ENCODE measurements at regions not wholly inside any gene's neighbourhood (a gene's known extent, or its start where the extent isn't known, plus 50 kb on each side); places are given as distances from the start of the nearest gene placed in this dataset.
A peak's percentile ranks its signal among the peaks of the same experiment; 100 is the strongest.

- Histone ChIP-seq H3K9me3 (ENCODE audit: control insufficient read depth, insufficient read depth, low read length) (peaks cover 3% of the 10 kb centered on the region), H3K27ac (ENCODE audit: low read depth, low read length) (no peak overlapping the region), H3K4me1 (ENCODE audit: control insufficient read depth, insufficient read depth, low read length) (no peaks in the 10 kb centered on the region), H3K36me3 (ENCODE audit: control insufficient read depth, insufficient read depth, low read length) (no peaks in the 10 kb centered on the region), H3K27me3 (ENCODE audit: control insufficient read depth, insufficient read depth, low read length) (no peaks in the 10 kb centered on the region), H3K4me3 (ENCODE audit: low read depth, low read length) (no peak overlapping the region)
- WGBS (ENCODE audit: insufficient coverage), result 86% methylated on average over 1 of the region's 2 CpGs
- peak in 1 of 6 donors; percentile 10 for DNase-seq (ENCODE audit: low read depth in 4 of 6, low spot score in 6 of 6)
Observed at GRCh38 chr10:107340326-107340725, 175.8 kb upstream of the SORCS1 start.

- H3K4me1 ChIP-seq (ENCODE audit: control insufficient read depth, insufficient read depth, low read length), result no peaks in the 10 kb centered on the region
- no peaks in the 10 kb centered on the region for H3K36me3 ChIP-seq (ENCODE audit: control insufficient read depth, insufficient read depth, low read length)
- WGBS (ENCODE audit: insufficient coverage), result 90% methylated on average over 3 of the region's 5 CpGs
- no peaks in the 10 kb centered on the region for H3K9me3 ChIP-seq (ENCODE audit: control insufficient read depth, insufficient read depth, low read length)
- no peaks in the 10 kb centered on the region for H3K27me3 ChIP-seq (ENCODE audit: control insufficient read depth, insufficient read depth, low read length)
- no peak overlapping the region for H3K27ac ChIP-seq (ENCODE audit: low read depth, low read length)
- H3K4me3 ChIP-seq (ENCODE audit: low read depth, low read length), result no peak overlapping the region
- no peak for DNase-seq (ENCODE audit: low read depth in 4 of 6, low spot score in 6 of 6)
Observed at GRCh38 chr10:107336061-107336460, 171.6 kb upstream of the SORCS1 start.

GRCh38 chr10:107317592-107317991, 153.1 kb upstream of the SORCS1 start:
- no CpG with 5 or more reads among the region's 1 CpG for WGBS (ENCODE audit: insufficient coverage)
- Histone ChIP-seq H3K27ac (ENCODE audit: low read depth, low read length) (no peak overlapping the region), H3K4me3 (ENCODE audit: low read depth, low read length) (no peak overlapping the region), H3K4me1 (ENCODE audit: control insufficient read depth, insufficient read depth, low read length) (no peaks in the 10 kb centered on the region), H3K9me3 (ENCODE audit: control insufficient read depth, insufficient read depth, low read length) (no peaks in the 10 kb centered on the region), H3K27me3 (ENCODE audit: control insufficient read depth, insufficient read depth, low read length) (no peaks in the 10 kb centered on the region), H3K36me3 (ENCODE audit: control insufficient read depth, insufficient read depth, low read length) (no peaks in the 10 kb centered on the region)
- no peak for DNase-seq (ENCODE audit: low read depth in 4 of 6, low spot score in 6 of 6)

- no peak overlapping the region for H3K4me3 ChIP-seq (ENCODE audit: low read depth, low read length)
- H3K9me3 ChIP-seq (ENCODE audit: control insufficient read depth, insufficient read depth, low read length), result no peaks in the 10 kb centered on the region
- no peaks in the 10 kb centered on the region for H3K27me3 ChIP-seq (ENCODE audit: control insufficient read depth, insufficient read depth, low read length)
- DNase-seq (ENCODE audit: low read depth in 4 of 6, low spot score in 6 of 6), result peak in 1 of 6 donors; percentile 35
- no CpG with 5 or more reads among the region's 2 CpGs for WGBS (ENCODE audit: insufficient coverage)
- H3K36me3 ChIP-seq (ENCODE audit: control insufficient read depth, insufficient read depth, low read length), result no peaks in the 10 kb centered on the region
- H3K27ac ChIP-seq (ENCODE audit: low read depth, low read length), result no peak overlapping the region
- no peaks in the 10 kb centered on the region for H3K4me1 ChIP-seq (ENCODE audit: control insufficient read depth, insufficient read depth, low read length)
Observed at GRCh38 chr10:107303203-107303602, 138.7 kb upstream of the SORCS1 start.

- no peaks in the 10 kb centered on the region for H3K9me3 ChIP-seq (ENCODE audit: control insufficient read depth, insufficient read depth, low read length)
- H3K4me1 ChIP-seq (ENCODE audit: control insufficient read depth, insufficient read depth, low read length), result no peaks in the 10 kb centered on the region
- H3K27me3 ChIP-seq (ENCODE audit: control insufficient read depth, insufficient read depth, low read length), result no peaks in the 10 kb centered on the region
- 86% methylated on average over 1 of the region's 2 CpGs for WGBS (ENCODE audit: insufficient coverage)
- peak in 1 of 6 donors; percentile 63 for DNase-seq (ENCODE audit: low read depth in 4 of 6, low spot score in 6 of 6)
- no peak overlapping the region for H3K27ac ChIP-seq (ENCODE audit: low read depth, low read length)
- no peaks in the 10 kb centered on the region for H3K36me3 ChIP-seq (ENCODE audit: control insufficient read depth, insufficient read depth, low read length)
- no peak overlapping the region for H3K4me3 ChIP-seq (ENCODE audit: low read depth, low read length)
Observed at GRCh38 chr10:107299606-107300005, 135.1 kb upstream of the SORCS1 start.

GRCh38 chr10:107284187-107284586, 119.7 kb upstream of the SORCS1 start:
- DNase-seq (ENCODE audit: low read depth in 4 of 6, low spot score in 6 of 6), result no peak
- no peaks in the 10 kb centered on the region for H3K4me1 ChIP-seq (ENCODE audit: control insufficient read depth, insufficient read depth, low read length)
- H3K27ac ChIP-seq (ENCODE audit: low read depth, low read length), result no peak overlapping the region
- no peaks in the 10 kb centered on the region for H3K36me3 ChIP-seq (ENCODE audit: control insufficient read depth, insufficient read depth, low read length)
- no peaks in the 10 kb centered on the region for H3K27me3 ChIP-seq (ENCODE audit: control insufficient read depth, insufficient read depth, low read length)
- H3K4me3 ChIP-seq (ENCODE audit: low read depth, low read length), result no peak overlapping the region
- H3K9me3 ChIP-seq (ENCODE audit: control insufficient read depth, insufficient read depth, low read length), result peaks cover 4% of the 10 kb centered on the region
- WGBS (ENCODE audit: insufficient coverage), result 67% methylated on average over 1 of the region's 2 CpGs

- no peak for DNase-seq (ENCODE audit: low read depth in 4 of 6, low spot score in 6 of 6)
- H3K9me3 ChIP-seq (ENCODE audit: control insufficient read depth, insufficient read depth, low read length), result no peaks in the 10 kb centered on the region
- H3K27me3 ChIP-seq (ENCODE audit: control insufficient read depth, insufficient read depth, low read length), result no peaks in the 10 kb centered on the region
- H3K36me3 ChIP-seq (ENCODE audit: control insufficient read depth, insufficient read depth, low read length), result no peaks in the 10 kb centered on the region
- WGBS (ENCODE audit: insufficient coverage), result 90% methylated on average over 2 of the region's 3 CpGs
- no peaks in the 10 kb centered on the region for H3K4me1 ChIP-seq (ENCODE audit: control insufficient read depth, insufficient read depth, low read length)
- H3K4me3 ChIP-seq (ENCODE audit: low read depth, low read length), result no peak overlapping the region
- H3K27ac ChIP-seq (ENCODE audit: low read depth, low read length), result no peak overlapping the region
Observed at GRCh38 chr10:107280293-107280692, 115.8 kb upstream of the SORCS1 start.

GRCh38 chr10:107277591-107277990, 113.1 kb upstream of the SORCS1 start:
- no peaks in the 10 kb centered on the region for H3K9me3 ChIP-seq (ENCODE audit: control insufficient read depth, insufficient read depth, low read length)
- peak in 1 of 6 donors; percentile 28 for DNase-seq (ENCODE audit: low read depth in 4 of 6, low spot score in 6 of 6)
- no peaks in the 10 kb centered on the region for H3K36me3 ChIP-seq (ENCODE audit: control insufficient read depth, insufficient read depth, low read length)
- no peak overlapping the region for H3K4me3 ChIP-seq (ENCODE audit: low read depth, low read length)
- no peaks in the 10 kb centered on the region for H3K27me3 ChIP-seq (ENCODE audit: control insufficient read depth, insufficient read depth, low read length)
- WGBS (ENCODE audit: insufficient coverage), result no CpG with 5 or more reads among the region's 2 CpGs
- H3K27ac ChIP-seq (ENCODE audit: low read depth, low read length), result no peak overlapping the region
- H3K4me1 ChIP-seq (ENCODE audit: control insufficient read depth, insufficient read depth, low read length), result no peaks in the 10 kb centered on the region

- no peak for DNase-seq (ENCODE audit: low read depth in 4 of 6, low spot score in 6 of 6)
- H3K4me1 ChIP-seq (ENCODE audit: control insufficient read depth, insufficient read depth, low read length), result no peaks in the 10 kb centered on the region
- no peaks in the 10 kb centered on the region for H3K27me3 ChIP-seq (ENCODE audit: control insufficient read depth, insufficient read depth, low read length)
- no peaks in the 10 kb centered on the region for H3K9me3 ChIP-seq (ENCODE audit: control insufficient read depth, insufficient read depth, low read length)
- no peak overlapping the region for H3K4me3 ChIP-seq (ENCODE audit: low read depth, low read length)
- no peak overlapping the region for H3K27ac ChIP-seq (ENCODE audit: low read depth, low read length)
- no peaks in the 10 kb centered on the region for H3K36me3 ChIP-seq (ENCODE audit: control insufficient read depth, insufficient read depth, low read length)
- WGBS (ENCODE audit: insufficient coverage), result 100% methylated on average over 2 of the region's 3 CpGs
Observed at GRCh38 chr10:107275806-107276205, 111.3 kb upstream of the SORCS1 start.

- no peak overlapping the region for H3K27ac ChIP-seq (ENCODE audit: low read depth, low read length)
- H3K27me3 ChIP-seq (ENCODE audit: control insufficient read depth, insufficient read depth, low read length), result no peaks in the 10 kb centered on the region
- no peak overlapping the region for H3K4me3 ChIP-seq (ENCODE audit: low read depth, low read length)
- no peaks in the 10 kb centered on the region for H3K9me3 ChIP-seq (ENCODE audit: control insufficient read depth, insufficient read depth, low read length)
- peak in 2 of 6 donors; percentile 15 to 16 for DNase-seq (ENCODE audit: low read depth in 4 of 6, low spot score in 6 of 6)
- no peaks in the 10 kb centered on the region for H3K36me3 ChIP-seq (ENCODE audit: control insufficient read depth, insufficient read depth, low read length)
- H3K4me1 ChIP-seq (ENCODE audit: control insufficient read depth, insufficient read depth, low read length), result no peaks in the 10 kb centered on the region
Observed at GRCh38 chr10:107269626-107270025, 105.1 kb upstream of the SORCS1 start.
